Muscle layer of duodenum (tissue), 2 donors: ENCODE measurements at regions not wholly inside any gene's neighbourhood (a gene's known extent, or its start where the extent isn't known, plus 50 kb on each side); places are given as distances from the start of the nearest gene placed in this dataset.

Source experiments
- H3K27ac ChIP-seq: one replicate; pipeline ENCODE4 v1.7.0; 2013; ENCODE audit warnings: mild to moderate bottlenecking, low read length
- H3K27me3 ChIP-seq: one replicate; pipeline ENCODE4 v1.7.0; 2013; ENCODE audit warnings: low read depth, mild to moderate bottlenecking, control low read depth, low read length
- H3K36me3 ChIP-seq, 2 donors: one replicate each; pipeline ENCODE4 v1.7.0; 2013; ENCODE audit warnings: low read length in 2 of 2, control low read depth in 1 of 2, mild to moderate bottlenecking in 1 of 2; ENCODE audit not compliant: insufficient read depth in 2 of 2, control insufficient read depth in 1 of 2
- H3K4me1 ChIP-seq, 2 donors: one replicate each; pipeline ENCODE4 v1.7.0; 2013; ENCODE audit warnings: low read length in 2 of 2, mild to moderate bottlenecking in 2 of 2, control low read depth in 1 of 2, moderate library complexity in 1 of 2; ENCODE audit not compliant: insufficient read depth in 2 of 2, control insufficient read depth in 1 of 2
- H3K4me3 ChIP-seq, 2 donors: one replicate each; pipeline ENCODE4 v1.7.0; 2013; ENCODE audit warnings: low read length in 2 of 2, low read depth in 1 of 2, mild to moderate bottlenecking in 1 of 2
- H3K9me3 ChIP-seq, 2 donors: one replicate each; pipeline ENCODE4 v1.7.0; 2013; ENCODE audit warnings: low read length in 2 of 2, control low read depth in 1 of 2, mild to moderate bottlenecking in 1 of 2; ENCODE audit not compliant: control insufficient read depth in 1 of 2
- donor health status: healthy.

DNA sequence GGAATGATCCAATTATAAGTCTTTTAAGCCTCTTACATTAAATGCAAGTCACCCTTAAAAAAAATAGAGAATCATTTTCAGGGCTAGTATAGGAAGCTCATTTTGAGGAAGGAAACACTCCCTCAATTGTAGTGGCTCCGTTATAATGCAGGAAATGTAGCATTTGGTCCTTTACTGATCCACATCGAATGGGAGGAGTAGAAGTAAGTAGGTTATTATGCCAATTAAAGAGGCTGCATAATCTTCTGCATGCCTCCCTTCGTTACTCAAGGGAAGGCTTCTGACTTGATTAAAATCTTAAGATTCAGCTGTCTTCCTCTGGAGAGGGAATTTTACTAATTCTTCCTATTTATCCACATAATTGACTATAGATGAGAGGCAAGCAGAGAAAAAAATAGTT lies 579.2 kb upstream of the COX7C start:
- H3K27me3 ChIP-seq: no peaks in the 10 kb centered on the region
- no peaks in the 10 kb centered on the region for H3K4me1 ChIP-seq
- H3K36me3 ChIP-seq: no peaks in the 10 kb centered on the region
- H3K9me3 ChIP-seq: no peaks in the 10 kb centered on the region
- no peak overlapping the region for H3K4me3 ChIP-seq
- no peak overlapping the region for H3K27ac ChIP-seq

DNA sequence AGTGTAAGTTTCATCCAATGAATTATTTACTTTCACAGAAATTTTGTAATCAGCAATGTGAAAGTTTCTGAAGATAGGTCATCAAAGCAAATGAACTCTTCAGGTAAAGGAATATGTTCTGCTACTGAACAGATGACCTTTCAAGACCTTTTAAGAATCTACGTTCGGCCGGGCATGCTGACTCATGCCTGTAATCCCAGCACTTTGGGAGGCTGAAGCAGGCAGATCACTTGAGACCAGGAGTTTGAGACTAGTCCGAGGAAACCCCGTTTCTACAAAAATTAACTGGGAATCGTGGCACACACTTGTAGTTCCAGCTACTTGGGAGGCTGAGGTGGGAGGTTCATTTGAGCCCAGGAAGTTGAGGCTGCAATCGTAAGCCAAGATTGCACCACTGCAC lies 578.4 kb upstream of the COX7C start:
- Histone ChIP-seq H3K4me1 (no peaks in the 10 kb centered on the region), H3K27ac (no peak overlapping the region), H3K27me3 (no peaks in the 10 kb centered on the region), H3K36me3 (no peaks in the 10 kb centered on the region), H3K9me3 (no peaks in the 10 kb centered on the region), H3K4me3 (no peak overlapping the region)

DNA sequence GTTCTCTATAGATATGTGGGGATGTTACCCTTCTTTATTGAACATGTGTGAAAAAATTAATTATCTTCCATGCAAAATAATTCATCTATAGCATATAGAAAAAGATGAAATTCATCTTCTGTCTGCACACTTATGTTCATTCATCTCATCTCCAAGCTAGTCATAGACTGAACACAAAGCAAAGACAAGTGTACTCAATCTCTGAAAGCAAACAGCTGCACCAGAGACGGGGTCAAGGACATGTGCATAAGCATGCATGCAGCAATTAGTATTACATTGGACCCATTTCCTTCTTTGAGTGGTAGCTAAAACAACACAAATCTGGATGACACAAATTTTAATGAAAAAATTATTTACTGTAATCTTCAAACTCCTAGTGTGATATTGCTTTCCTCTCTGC lies 547.0 kb upstream of the COX7C start:
- no peaks in the 10 kb centered on the region for H3K9me3 ChIP-seq
- no peak overlapping the region for H3K4me3 ChIP-seq
- H3K4me1 ChIP-seq: no peaks in the 10 kb centered on the region
- H3K36me3 ChIP-seq: no peaks in the 10 kb centered on the region
- no peak overlapping the region for H3K27ac ChIP-seq
- H3K27me3 ChIP-seq: no peaks in the 10 kb centered on the region

DNA sequence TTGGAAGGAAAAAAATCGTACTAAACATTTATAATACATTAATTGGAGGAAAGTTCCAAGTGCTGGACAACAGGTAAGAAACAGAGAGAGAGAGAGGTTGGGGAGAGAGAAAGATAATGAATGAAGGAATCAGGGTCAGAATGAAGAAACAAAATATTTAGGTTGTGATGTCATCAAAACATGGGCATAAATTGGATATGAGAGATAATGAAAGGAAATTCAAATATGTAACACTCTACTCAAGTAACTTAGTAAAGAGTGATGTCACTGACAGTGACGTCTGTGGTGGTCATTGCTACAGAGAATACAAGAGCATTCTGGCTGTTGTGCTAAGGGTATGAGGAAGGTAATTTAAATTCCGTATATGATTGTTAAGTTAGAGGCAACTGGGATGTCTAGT lies 543.4 kb upstream of the COX7C start:
- Histone ChIP-seq H3K27ac (no peak overlapping the region), H3K4me3 (no peak overlapping the region), H3K36me3 (no peaks in the 10 kb centered on the region), H3K27me3 (no peaks in the 10 kb centered on the region), H3K9me3 (no peaks in the 10 kb centered on the region), H3K4me1 (no peaks in the 10 kb centered on the region)

DNA sequence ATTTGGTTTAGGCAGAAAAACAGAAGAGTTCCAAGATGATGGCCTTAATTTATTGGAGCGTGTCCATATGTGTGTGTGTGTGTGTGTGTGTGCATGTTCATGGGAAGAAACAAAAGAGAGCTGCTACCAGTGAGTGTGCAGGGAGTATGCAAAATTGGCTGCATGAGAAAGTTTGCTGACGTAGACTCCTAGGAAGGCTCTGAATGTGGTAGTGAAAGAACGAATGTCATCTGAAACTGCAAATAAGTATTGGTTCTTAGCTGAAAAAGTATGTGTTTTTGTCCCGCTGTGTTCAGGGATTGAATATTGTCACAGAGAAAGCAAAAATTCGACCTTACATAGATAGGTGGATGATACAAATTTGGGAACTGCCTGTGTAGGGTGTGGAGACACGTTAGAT lies 542.6 kb upstream of the COX7C start:
- H3K36me3 ChIP-seq: no peaks in the 10 kb centered on the region
- no peaks in the 10 kb centered on the region for H3K4me1 ChIP-seq
- H3K4me3 ChIP-seq: no peak overlapping the region
- H3K27ac ChIP-seq: no peak overlapping the region
- H3K9me3 ChIP-seq: no peaks in the 10 kb centered on the region
- no peaks in the 10 kb centered on the region for H3K27me3 ChIP-seq

DNA sequence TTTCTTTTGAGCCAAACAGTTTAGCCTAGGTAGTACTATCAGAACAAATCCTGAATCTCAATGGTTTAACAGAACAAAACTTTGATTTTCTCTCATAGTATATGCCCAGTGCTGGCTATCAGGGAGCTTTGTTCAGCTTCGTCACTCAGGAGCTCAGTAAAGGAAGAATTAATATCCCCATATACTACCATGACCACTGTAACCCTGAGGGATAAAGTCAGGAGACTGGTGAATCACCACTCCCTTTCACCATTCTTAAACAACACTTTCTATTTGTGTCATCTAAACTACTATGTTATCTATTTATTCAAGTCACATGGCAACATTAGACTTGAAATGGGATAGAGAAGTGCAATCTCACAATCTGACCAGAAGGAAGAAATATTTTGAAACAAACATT lies 522.6 kb upstream of the COX7C start:
- Histone ChIP-seq H3K4me3 (no peak overlapping the region), H3K4me1 (peaks cover 0 to 22% of the 10 kb centered on the region in 2 donors), H3K27me3 (no peaks in the 10 kb centered on the region), H3K9me3 (no peaks in the 10 kb centered on the region), H3K27ac (no peak overlapping the region), H3K36me3 (no peaks in the 10 kb centered on the region)

DNA sequence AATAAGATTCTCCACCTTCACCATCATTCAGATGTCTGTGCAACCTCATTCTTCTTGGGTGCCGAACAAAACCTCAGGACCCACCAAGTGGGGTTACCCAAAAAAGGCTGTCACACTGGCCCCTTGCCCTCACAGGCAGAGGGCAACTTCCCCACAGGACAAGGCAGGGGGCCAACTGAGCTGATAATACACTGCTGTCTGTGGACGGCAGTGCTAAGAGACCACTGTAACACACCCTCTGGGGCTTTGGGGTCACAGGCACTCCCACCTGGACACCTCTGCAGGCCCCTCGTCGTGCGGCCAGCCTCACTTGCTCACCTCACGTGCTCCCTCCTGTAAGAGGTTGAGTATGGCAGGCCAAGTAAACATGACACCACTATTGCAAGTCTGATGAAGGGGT lies 515.8 kb upstream of the COX7C start:
- H3K9me3 ChIP-seq: no peaks in the 10 kb centered on the region
- no peaks in the 10 kb centered on the region for H3K4me1 ChIP-seq
- no peaks in the 10 kb centered on the region for H3K36me3 ChIP-seq
- no peak overlapping the region for H3K27ac ChIP-seq
- no peaks in the 10 kb centered on the region for H3K27me3 ChIP-seq
- no peak overlapping the region for H3K4me3 ChIP-seq

DNA sequence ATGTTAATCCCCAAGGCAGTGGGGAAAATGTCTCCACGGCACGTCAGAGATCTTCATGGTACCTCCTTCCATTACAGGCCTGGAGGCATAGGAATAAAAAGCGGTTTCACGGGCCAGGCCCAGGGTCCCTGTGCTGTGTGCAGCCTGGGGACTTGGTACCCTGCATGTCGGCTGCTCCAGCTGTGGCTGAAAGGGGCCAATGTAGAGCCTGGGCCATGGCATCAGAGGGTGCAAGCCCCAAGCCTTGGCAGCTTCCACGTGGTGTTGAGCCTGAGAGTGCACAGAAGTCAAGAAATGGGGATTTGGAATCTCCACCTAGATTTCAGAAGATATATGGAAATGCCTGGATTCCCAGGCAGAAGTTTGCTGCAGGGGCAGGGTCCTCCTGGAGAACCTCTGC lies 508.9 kb upstream of the COX7C start:
- Histone ChIP-seq H3K27me3 (no peaks in the 10 kb centered on the region), H3K36me3 (no peaks in the 10 kb centered on the region), H3K4me1 (no peaks in the 10 kb centered on the region), H3K4me3 (no peak overlapping the region), H3K27ac (no peak overlapping the region), H3K9me3 (no peaks in the 10 kb centered on the region)

DNA sequence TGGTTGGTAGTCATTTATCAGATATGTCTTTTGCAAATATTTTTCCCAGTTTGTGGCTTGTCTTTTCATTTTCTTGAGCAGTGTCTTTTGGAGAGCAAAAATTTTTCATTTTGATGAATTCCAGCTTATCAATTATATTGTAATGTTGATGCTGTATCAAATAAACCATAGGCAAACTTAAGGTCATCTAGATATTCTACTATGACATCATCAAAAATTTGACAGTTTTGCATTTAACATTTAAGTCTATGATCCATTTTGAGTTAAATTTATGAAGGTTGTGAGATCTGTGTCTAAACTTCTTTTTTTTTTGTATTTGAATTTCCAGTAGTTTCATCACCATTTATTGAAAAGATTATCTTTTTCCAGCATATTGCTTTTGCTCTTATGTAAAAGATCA lies 505.5 kb upstream of the COX7C start:
- Histone ChIP-seq H3K36me3 (no peaks in the 10 kb centered on the region), H3K4me3 (no peak overlapping the region), H3K9me3 (no peaks in the 10 kb centered on the region), H3K4me1 (no peaks in the 10 kb centered on the region), H3K27me3 (no peaks in the 10 kb centered on the region), H3K27ac (no peak overlapping the region)

DNA sequence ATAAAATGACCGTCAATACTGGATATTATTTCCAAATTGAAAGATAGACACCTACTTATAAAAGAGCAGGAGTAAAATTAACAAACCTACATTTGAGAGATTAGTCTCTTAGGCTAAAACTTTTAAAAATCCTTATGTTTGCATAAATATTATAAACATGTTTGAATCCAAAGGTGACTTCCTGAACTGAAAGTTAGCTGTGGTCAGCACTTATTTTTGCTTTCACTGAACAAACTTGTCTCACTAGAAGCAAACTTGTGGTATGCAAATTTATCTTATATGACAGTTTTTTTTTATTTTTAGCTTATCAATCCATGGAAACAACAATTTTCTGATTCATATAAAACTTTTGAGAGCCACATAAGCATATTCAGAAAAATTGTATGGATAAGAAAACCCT lies 502.6 kb upstream of the COX7C start:
- Histone ChIP-seq H3K4me3 (no peak overlapping the region), H3K36me3 (no peaks in the 10 kb centered on the region), H3K4me1 (no peaks in the 10 kb centered on the region), H3K9me3 (no peaks in the 10 kb centered on the region), H3K27me3 (no peaks in the 10 kb centered on the region), H3K27ac (no peak overlapping the region)

DNA sequence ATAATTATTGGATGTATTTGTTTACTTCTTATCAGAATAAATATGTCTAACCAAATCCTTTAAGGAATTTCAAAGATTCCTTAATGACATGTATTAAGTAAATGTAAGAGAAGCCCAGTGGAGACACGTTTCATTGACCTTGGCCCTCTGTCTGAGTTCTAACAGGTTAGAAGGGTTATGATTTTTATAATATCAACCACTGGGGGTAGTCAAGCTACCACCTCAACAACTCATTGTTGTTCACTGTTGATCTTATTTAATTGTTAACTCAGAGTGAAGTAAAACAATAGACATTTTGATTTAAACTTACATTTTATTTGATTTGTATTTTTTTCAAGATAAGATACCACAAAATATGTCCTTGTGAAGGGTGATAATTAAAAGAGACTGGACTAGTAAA lies 499.2 kb upstream of the COX7C start:
- H3K27ac ChIP-seq: no peak overlapping the region
- no peaks in the 10 kb centered on the region for H3K27me3 ChIP-seq
- H3K4me1 ChIP-seq: no peaks in the 10 kb centered on the region
- no peak overlapping the region for H3K4me3 ChIP-seq
- H3K9me3 ChIP-seq: no peaks in the 10 kb centered on the region
- H3K36me3 ChIP-seq: no peaks in the 10 kb centered on the region

DNA sequence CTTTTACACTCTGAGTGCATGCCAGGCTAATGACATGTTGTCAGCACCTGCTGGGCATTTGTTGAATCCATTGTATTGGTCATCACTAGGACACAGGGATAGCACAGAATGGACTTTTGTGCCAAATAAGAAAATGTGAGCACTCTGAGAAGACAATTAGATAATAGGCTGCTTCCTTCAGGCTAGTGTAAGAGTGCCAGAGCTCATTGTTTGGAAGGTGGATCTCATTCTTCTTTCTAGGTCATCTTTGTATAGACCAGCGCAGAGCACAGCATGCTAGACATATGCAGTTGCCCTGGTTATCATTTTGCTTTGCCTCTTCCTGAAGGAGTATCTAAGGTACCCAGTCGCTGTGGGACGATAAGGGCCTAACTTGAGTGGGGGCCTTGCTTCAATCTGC lies 493.4 kb upstream of the COX7C start:
- Histone ChIP-seq H3K36me3 (no peaks in the 10 kb centered on the region), H3K27ac (no peak overlapping the region), H3K4me1 (no peaks in the 10 kb centered on the region), H3K27me3 (no peaks in the 10 kb centered on the region), H3K9me3 (no peaks in the 10 kb centered on the region), H3K4me3 (no peak overlapping the region)
